Superior temporal gyrus (tissue), 1 donor: ENCODE measurements at regions not wholly inside any gene's neighbourhood (a gene's known extent, or its start where the extent isn't known, plus 50 kb on each side); places are given as distances from the start of the nearest gene placed in this dataset.
"Not testable (repeated sequence)": the region's sequence is repeated elsewhere in the genome, so short reads cannot be mapped to it uniquely, and the experiment has no call there.

ENCODE experiments used
- DNase-seq: peaks from one replicate; pipeline ENCODE4 v3.0.0-alpha.2; 2016; ENCODE audit errors: extremely low spot score

GRCh38 chr9:26240020-26240419, 561.8 kb upstream of the TUSC1 start:
- peak; percentile 29 for DNase-seq

GRCh38 chr9:26237256-26237655, 559.0 kb upstream of the TUSC1 start:
- no peak for DNase-seq

- no peak for DNase-seq
Measured at GRCh38 chr9:26234865-26235264, 556.6 kb upstream of the TUSC1 start.

GRCh38 chr9:26231391-26231790, 553.1 kb upstream of the TUSC1 start:
- no peak for DNase-seq

GRCh38 chr9:26229324-26230054, 551.2 kb upstream of the TUSC1 start:
- no peak for DNase-seq

GRCh38 chr9:26228273-26228672, 550.0 kb upstream of the TUSC1 start:
- DNase-seq = no peak

- DNase-seq = no peak
Measured at GRCh38 chr9:26221290-26221689, 543.0 kb upstream of the TUSC1 start.

- DNase-seq = no peak
Measured at GRCh38 chr9:26220367-26220766, 542.1 kb upstream of the TUSC1 start.

GRCh38 chr9:26219961-26220360, 541.7 kb upstream of the TUSC1 start:
- DNase-seq = peak; percentile 60

GRCh38 chr9:26216702-26217101, 538.5 kb upstream of the TUSC1 start:
- no peak for DNase-seq

GRCh38 chr9:26214713-26215444, 536.6 kb upstream of the TUSC1 start:
- not testable (repeated sequence) for DNase-seq

GRCh38 chr9:26210338-26210851, 532.2 kb upstream of the TUSC1 start:
- peak; percentile 75 for DNase-seq

- DNase-seq = no peak
Measured at GRCh38 chr9:26205261-26205660, 527.0 kb upstream of the TUSC1 start.

- no peak for DNase-seq
Measured at GRCh38 chr9:26193237-26193636, 515.0 kb upstream of the TUSC1 start.

GRCh38 chr9:26191711-26192110, 513.5 kb upstream of the TUSC1 start:
- no peak for DNase-seq

- DNase-seq = no peak
Measured at GRCh38 chr9:26181836-26182235, 503.6 kb upstream of the TUSC1 start.

GRCh38 chr9:26176628-26177027, 498.4 kb upstream of the TUSC1 start:
- no peak for DNase-seq

- no peak for DNase-seq
Measured at GRCh38 chr9:26175264-26175663, 497.0 kb upstream of the TUSC1 start.

GRCh38 chr9:26172301-26172700, 494.1 kb upstream of the TUSC1 start:
- no peak for DNase-seq

GRCh38 chr9:26171691-26172090, 493.4 kb upstream of the TUSC1 start:
- no peak for DNase-seq

GRCh38 chr9:26170190-26170589, 491.9 kb upstream of the TUSC1 start:
- DNase-seq = no peak

- DNase-seq = no peak
Measured at GRCh38 chr9:26169708-26170107, 491.5 kb upstream of the TUSC1 start.

- DNase-seq = no peak
Measured at GRCh38 chr9:26166537-26166936, 488.3 kb upstream of the TUSC1 start.
